GM06990 (cell line): ENCODE measurements at regions not wholly inside any gene's neighbourhood (a gene's known extent, or its start where the extent isn't known, plus 50 kb on each side); places are given as distances from the start of the nearest gene placed in this dataset.

ENCODE experiments used
- DNase-seq: peaks from one replicate; pipeline ENCODE4 v3.0.0-alpha.2; 2011; ENCODE audit not compliant: insufficient read length; ENCODE audit errors: extremely low read depth
- H3K27me3 ChIP-seq: replicated peaks from 2 replicates; pipeline ENCODE4 v1.6.0; 2011; ENCODE audit warnings: low read length; ENCODE audit not compliant: control insufficient read depth, insufficient read depth
- H3K36me3 ChIP-seq: 2 replicates; pipeline ENCODE4 v1.5.1; 2011; ENCODE audit warnings: low read length; ENCODE audit not compliant: control insufficient read depth, insufficient read depth
- H3K4me3 ChIP-seq: replicated peaks from 2 replicates; pipeline ENCODE4 v1.5.1; 2011; ENCODE audit warnings: low read depth, mild to moderate bottlenecking, control low read depth, low read length
- TF ChIP-seq, protein P1 (sequence below): IDR thresholded peaks from 2 replicates; pipeline ENCODE4 v1.5.1; 2011; ENCODE audit warnings: low read length, control low read depth, mild to moderate bottlenecking, inconsistent platforms; ENCODE audit not compliant: insufficient read depth, poor library complexity, severe bottlenecking

DNA sequence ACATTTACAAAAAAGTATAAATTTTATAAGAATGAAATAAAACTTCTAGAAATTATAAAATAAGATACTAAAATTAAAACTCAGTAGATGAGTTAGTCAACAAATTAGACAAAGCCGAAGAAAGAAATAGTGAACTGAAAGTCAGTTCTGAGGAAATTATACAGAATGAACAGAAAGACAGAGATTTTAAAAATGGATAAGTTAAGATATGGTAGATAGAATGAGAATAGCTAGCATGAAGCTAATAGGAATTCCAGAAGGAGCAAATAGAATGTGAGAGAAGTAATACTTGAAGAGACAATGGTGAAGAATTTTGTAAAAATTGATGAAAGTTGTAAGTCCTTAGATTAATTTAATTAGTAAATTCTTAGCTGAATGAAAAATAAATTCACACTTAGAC, 430.4 kb upstream of the RUNX1 start:
- TF ChIP-seq, protein P1, sequence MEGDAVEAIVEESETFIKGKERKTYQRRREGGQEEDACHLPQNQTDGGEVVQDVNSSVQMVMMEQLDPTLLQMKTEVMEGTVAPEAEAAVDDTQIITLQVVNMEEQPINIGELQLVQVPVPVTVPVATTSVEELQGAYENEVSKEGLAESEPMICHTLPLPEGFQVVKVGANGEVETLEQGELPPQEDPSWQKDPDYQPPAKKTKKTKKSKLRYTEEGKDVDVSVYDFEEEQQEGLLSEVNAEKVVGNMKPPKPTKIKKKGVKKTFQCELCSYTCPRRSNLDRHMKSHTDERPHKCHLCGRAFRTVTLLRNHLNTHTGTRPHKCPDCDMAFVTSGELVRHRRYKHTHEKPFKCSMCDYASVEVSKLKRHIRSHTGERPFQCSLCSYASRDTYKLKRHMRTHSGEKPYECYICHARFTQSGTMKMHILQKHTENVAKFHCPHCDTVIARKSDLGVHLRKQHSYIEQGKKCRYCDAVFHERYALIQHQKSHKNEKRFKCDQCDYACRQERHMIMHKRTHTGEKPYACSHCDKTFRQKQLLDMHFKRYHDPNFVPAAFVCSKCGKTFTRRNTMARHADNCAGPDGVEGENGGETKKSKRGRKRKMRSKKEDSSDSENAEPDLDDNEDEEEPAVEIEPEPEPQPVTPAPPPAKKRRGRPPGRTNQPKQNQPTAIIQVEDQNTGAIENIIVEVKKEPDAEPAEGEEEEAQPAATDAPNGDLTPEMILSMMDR, result no peak
- no peaks in the 10 kb centered on the region; the same call in 1 of the 2 replicates for H3K27me3 ChIP-seq

DNA sequence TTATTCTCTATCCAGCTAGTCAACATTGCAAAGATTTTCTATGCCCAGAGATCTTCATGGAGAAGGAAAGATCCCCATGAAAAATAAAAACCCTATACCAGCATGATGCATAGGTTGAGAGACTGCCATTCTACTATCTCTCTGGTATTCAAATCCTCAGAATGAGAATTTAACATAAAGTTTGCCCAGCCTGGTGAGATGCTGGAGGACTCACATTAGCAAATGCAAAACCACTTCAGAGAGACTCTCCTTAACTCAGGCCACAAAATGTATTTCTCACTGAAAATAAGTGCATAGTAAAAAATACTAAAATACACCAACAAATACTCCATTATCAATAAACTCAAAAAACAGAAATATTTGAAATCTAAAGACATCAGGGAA, 430.0 kb upstream of the RUNX1 start:
- TF ChIP-seq, protein P1, result no peak
- no peak overlapping the region for H3K4me3 ChIP-seq
- no peaks in the 10 kb centered on the region; the same call in 1 of the 2 replicates for H3K27me3 ChIP-seq
- no peaks in the 10 kb centered on the region for H3K36me3 ChIP-seq
- no peak for DNase-seq

More for the DNA sequence above, 430.4 kb upstream of the RUNX1 start:
- no peaks in the 10 kb centered on the region for H3K36me3 ChIP-seq
- H3K4me3 ChIP-seq, result no peak overlapping the region
- no peak for DNase-seq

DNA sequence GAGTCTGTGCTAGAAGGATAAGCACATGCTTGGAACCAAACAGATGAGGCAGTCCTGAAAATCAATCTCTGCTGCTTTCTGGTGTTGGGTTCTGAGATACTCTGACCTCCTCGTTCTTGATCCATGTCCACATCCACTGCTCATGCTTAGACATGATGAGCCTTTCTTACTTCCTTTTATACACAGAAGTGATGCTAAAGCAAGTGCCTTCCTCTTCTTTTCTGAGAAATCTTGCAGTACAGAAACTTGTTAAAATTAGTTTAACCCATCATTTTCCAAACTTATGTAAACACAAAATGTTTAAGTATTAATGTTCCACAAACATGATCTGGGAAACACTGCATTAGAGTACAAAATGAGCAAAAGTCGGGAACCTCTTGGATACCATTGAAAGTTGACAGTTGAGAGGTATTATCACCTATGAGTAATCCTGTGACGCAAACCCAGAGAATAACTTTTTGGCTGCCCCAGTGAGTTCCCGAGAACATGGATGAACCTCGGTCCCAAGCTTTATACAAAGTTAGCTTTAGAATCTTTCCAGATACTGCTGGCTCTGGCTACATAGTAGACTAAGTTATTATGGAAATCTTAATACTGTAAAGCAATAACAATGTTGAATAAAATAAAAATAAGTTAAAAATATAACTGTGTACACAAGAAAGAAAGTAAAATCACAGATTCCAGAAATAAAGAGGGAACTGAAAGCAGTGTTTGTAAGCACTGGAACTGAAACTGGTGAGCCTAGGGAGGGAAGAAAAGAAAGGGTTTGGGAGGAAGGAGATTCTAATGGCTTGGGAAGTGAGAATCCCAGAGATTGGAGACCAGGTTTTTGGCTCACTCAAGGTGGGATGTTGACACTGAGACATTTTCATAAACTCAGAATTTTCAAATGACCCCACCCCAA, 429.3 kb upstream of the RUNX1 start:
- TF ChIP-seq, protein P1, result no peak
- Histone ChIP-seq H3K27me3 (no peaks in the 10 kb centered on the region; the same call in 1 of the 2 replicates), H3K4me3 (no peak overlapping the region), H3K36me3 (no peaks in the 10 kb centered on the region)
- DNase-seq, result no peak

DNA sequence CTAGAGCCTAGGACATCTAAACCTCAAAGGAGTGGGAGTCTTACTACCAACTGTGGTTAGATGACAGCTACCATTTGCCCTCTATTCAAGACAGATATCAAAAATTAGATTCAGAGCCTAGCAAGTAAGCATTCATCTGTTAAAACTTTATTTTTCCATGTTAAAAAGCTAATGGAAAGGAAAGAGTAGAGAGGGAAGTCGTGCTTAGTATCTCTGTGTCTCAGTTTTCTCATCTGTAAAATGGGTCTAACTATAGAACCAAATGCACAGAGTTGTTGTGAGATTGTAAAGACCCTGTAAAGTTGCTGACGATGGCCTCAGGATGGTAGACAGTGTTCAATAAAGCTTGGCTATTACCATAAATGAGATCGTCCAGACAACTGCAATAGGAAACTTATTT, 428.5 kb upstream of the RUNX1 start:
- H3K27me3 ChIP-seq, result no peaks in the 10 kb centered on the region; the same call in 1 of the 2 replicates
- DNase-seq, result no peak
- no peaks in the 10 kb centered on the region for H3K36me3 ChIP-seq
- H3K4me3 ChIP-seq, result no peak overlapping the region
- TF ChIP-seq, protein P1, result no peak

DNA sequence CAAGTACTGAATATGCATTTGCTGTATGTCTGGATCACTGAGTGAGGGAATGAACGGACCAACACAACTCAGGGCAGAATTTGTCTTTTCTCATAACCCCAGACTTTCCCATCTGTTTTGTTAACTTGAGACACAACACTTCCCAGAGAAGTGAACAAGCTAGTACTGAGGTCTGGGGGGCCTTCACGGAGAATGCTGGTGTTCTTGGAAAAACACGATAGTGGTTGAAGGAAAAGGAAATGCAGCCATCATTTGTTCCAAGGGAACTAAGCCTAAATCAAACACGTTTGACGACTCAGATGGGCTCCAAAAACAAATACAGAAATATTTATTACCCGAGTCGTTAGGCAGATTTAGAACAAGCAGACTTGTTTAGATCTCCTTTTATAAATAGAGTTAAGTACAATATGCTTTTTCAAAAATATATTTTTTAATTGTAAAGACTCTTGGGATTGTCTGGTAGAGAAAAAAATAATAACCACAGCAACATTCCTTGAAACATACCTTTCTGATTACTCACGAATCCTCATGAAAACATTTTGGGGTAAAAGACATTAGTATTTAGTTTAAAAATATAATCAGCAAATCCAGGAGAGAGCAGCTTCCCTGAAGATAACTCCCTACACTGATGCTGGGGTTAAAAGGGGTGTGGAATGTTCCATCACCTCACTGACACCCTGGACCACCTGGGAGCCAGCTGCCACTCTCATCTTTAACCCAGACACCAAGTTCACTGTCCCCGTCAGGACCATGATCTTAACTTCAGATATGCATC, 427.7 kb upstream of the RUNX1 start:
- TF ChIP-seq, protein P1, result no peak
- no peak for DNase-seq
- H3K36me3 ChIP-seq, result no peaks in the 10 kb centered on the region
- H3K4me3 ChIP-seq, result no peak overlapping the region
- H3K27me3 ChIP-seq, result no peaks in the 10 kb centered on the region; the same call in 1 of the 2 replicates
